MM.1S (cell line): ENCODE measurements at regions not wholly inside any gene's neighbourhood (a gene's known extent, or its start where the extent isn't known, plus 50 kb on each side); places are given as distances from the start of the nearest gene placed in this dataset.

Source experiments
- CTCF ChIP-seq: fragments of 300-600 bp; sonication (generic); IDR thresholded peaks from 2 replicates; pipeline ENCODE4 v1.5.1; 2016; ENCODE audit warnings: antibody characterized with exemption, low read length, mixed read lengths
- EZH2 ChIP-seq: fragments of 300-600 bp; sonication (generic); optimal IDR thresholded peaks from 2 replicates; pipeline ENCODE3; 2017; ENCODE audit warnings: low read depth, mild to moderate bottlenecking, antibody characterized with exemption, low read length, mixed read lengths
- EZH2phosphoT487 ChIP-seq: fragments of 300-600 bp; sonication (generic); IDR thresholded peaks from 2 replicates; pipeline ENCODE4 v1.6.1; 2018; ENCODE audit warnings: antibody characterized with exemption, low read length

- TF ChIP-seq CTCF (no peak), EZH2 (no peak), EZH2phosphoT487 (no peak)
Measured at GRCh38 chr6:44053760-44054556, 73.3 kb downstream of the MRPL14 start.
